Neural cell (in vitro differentiated cells): ENCODE measurements at regions not wholly inside any gene's neighbourhood (a gene's known extent, or its start where the extent isn't known, plus 50 kb on each side); places are given as distances from the start of the nearest gene placed in this dataset.

ENCODE experiments used
- H2AFZ ChIP-seq: fragments of 200-600, 300-800 bp; sonication (generic), shearing (Covaris generic); 2 replicates; pipeline ENCODE4 v1.6.0; 2014; ENCODE audit warnings: low read depth, mild to moderate bottlenecking, antibody characterized with exemption, low read length, moderate library complexity
- H3F3A ChIP-seq: fragments of 200-600 bp; shearing (Covaris generic); 2 replicates; pipeline ENCODE4 v1.6.1; 2016; ENCODE audit warnings: mild to moderate bottlenecking, moderate library complexity, mixed read lengths, antibody characterized with exemption, low read length; ENCODE audit not compliant: insufficient read depth, poor library complexity, severe bottlenecking
- H3K27ac ChIP-seq: fragments of 200-600, 300-800 bp; sonication (generic), shearing (Covaris generic); 2 replicates; pipeline ENCODE4 v1.5.1; 2014; ENCODE audit warnings: mild to moderate bottlenecking, low read length, moderate library complexity
- H3K27me3 ChIP-seq: fragments of 300-800, 200-600 bp; sonication (generic), shearing (Covaris generic); 2 replicates; pipeline ENCODE4 v1.6.0; 2014; ENCODE audit warnings: mild to moderate bottlenecking, low read depth, low read length, moderate library complexity; ENCODE audit not compliant: insufficient read depth
- H3K36me3 ChIP-seq: fragments of 300-800, 200-600 bp; sonication (generic), shearing (Covaris generic); 2 replicates; pipeline ENCODE4 v1.5.1; 2014; ENCODE audit warnings: mild to moderate bottlenecking, antibody characterized with exemption, low read length, moderate library complexity; ENCODE audit not compliant: insufficient read depth
- H3K4me2 ChIP-seq: fragments of 300-800, 200-600 bp; sonication (generic), shearing (Covaris generic); 2 replicates; pipeline ENCODE4 v1.6.0; 2014; ENCODE audit warnings: mild to moderate bottlenecking, low read length
- H3K4me3 ChIP-seq: fragments of 300-800, 200-600 bp; sonication (generic), shearing (Covaris generic); 2 replicates; pipeline ENCODE4 v1.5.1; 2014; ENCODE audit warnings: mild to moderate bottlenecking, low read length, moderate library complexity
- H3K79me2 ChIP-seq: fragments of 200-600 bp; shearing (Covaris generic); replicated peaks from 2 replicates; pipeline ENCODE4 v1.6.0; 2014; ENCODE audit warnings: mild to moderate bottlenecking, low read length, moderate library complexity; ENCODE audit not compliant: insufficient read depth
- H3K9ac ChIP-seq: fragments of 300-800, 200-600 bp; sonication (generic), shearing (Covaris generic); 2 replicates; pipeline ENCODE4 v1.6.1; 2016; ENCODE audit warnings: mild to moderate bottlenecking, low read length, mixed read lengths
- H3K9me2 ChIP-seq: fragments of 200-600 bp; shearing (Covaris generic); 2 replicates; pipeline ENCODE4 v1.6.1; 2016; ENCODE audit warnings: mild to moderate bottlenecking, low read length, mixed read lengths; ENCODE audit not compliant: insufficient read depth
- H3K9me3 ChIP-seq: fragments of 200-600, 300-800 bp; sonication (generic), shearing (Covaris generic); 2 replicates; pipeline ENCODE4 v1.6.1; 2016; ENCODE audit warnings: mild to moderate bottlenecking, mixed run types, low read length, moderate library complexity, mixed read lengths
- H4K20me1 ChIP-seq: fragments of 200-600 bp; shearing (Covaris generic); 2 replicates; pipeline ENCODE4 v1.6.1; 2016; ENCODE audit warnings: mild to moderate bottlenecking, mixed run types; ENCODE audit not compliant: insufficient read depth
- CTCF ChIP-seq: fragments of 450-650 bp; IDR thresholded peaks from 2 replicates; pipeline ENCODE4 v1.5.1; 2014; ENCODE audit warnings: antibody characterized with exemption, mild to moderate bottlenecking, moderate library complexity; ENCODE audit not compliant: poor library complexity, severe bottlenecking
- EP300 ChIP-seq: fragments of 450-650 bp; conservative IDR thresholded peaks from 2 replicates; pipeline ENCODE4 v1.6.1; 2014; ENCODE audit warnings: antibody characterized with exemption, mild to moderate bottlenecking, moderate library complexity; ENCODE audit not compliant: poor library complexity, severe bottlenecking
- EZH2 ChIP-seq: fragments of 200-600, 300-800 bp; shearing (Covaris generic), sonication (generic); IDR thresholded peaks from 2 replicates; pipeline ENCODE4 v1.6.1; 2014; ENCODE audit warnings: antibody characterized with exemption, low read length, borderline replicate concordance, mild to moderate bottlenecking; ENCODE audit not compliant: insufficient read depth, poor library complexity, severe bottlenecking
- POLR2AphosphoS5 ChIP-seq: IDR thresholded peaks from 2 replicates; pipeline ENCODE4 v1.6.1; 2012
- SMC3 ChIP-seq: fragments of 450-650 bp; conservative IDR thresholded peaks from 2 replicates; pipeline ENCODE4 v1.6.1; 2014; ENCODE audit warnings: antibody characterized with exemption, mild to moderate bottlenecking, moderate library complexity; ENCODE audit not compliant: poor library complexity
- TAF1 ChIP-seq: IDR thresholded peaks from 2 replicates; pipeline ENCODE4 v1.6.1; 2012; ENCODE audit warnings: low read depth
- TF ChIP-seq, protein P1 (sequence below): IDR thresholded peaks from 2 replicates; pipeline ENCODE4 v1.6.1; 2012; ENCODE audit warnings: borderline replicate concordance

DNA sequence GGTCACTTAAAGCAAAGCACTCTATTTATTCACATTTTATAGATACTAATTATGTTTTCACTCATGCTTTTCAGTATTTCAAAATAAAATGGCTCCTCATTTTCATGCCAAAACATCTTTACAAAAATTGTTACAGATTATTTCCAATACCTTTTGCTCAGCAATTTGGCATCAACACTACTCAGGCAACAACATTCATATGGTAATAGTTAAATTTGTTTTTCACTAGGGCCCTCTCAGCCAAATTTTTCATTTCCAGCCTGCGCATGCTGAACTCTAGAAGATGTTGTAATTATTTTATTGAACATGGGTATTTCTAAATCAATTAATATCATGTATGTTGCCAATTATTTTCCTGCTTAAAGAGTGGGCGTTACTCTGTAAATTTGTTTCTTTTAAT is 225.6 kb downstream of the ANTXR2 start:
- Histone ChIP-seq H3F3A (no peaks in the 10 kb centered on the region), H3K9me2 (no peaks in the 10 kb centered on the region), H3K36me3 (no peaks in the 10 kb centered on the region), H3K27ac (no peak overlapping the region), H3K9me3 (peaks cover 4% of the 10 kb centered on the region), H2AFZ (no peak overlapping the region), H3K27me3 (no peaks in the 10 kb centered on the region), H4K20me1 (no peaks in the 10 kb centered on the region), H3K4me2 (no peak overlapping the region), H3K79me2 (no peaks in the 10 kb centered on the region), H3K4me3 (no peak overlapping the region), H3K9ac (no peak overlapping the region)
- TF ChIP-seq POLR2AphosphoS5 (no peak), TAF1 (no peak), SMC3 (no peak), EP300 (no peak), CTCF (no peak)
- TF ChIP-seq, protein P1, sequence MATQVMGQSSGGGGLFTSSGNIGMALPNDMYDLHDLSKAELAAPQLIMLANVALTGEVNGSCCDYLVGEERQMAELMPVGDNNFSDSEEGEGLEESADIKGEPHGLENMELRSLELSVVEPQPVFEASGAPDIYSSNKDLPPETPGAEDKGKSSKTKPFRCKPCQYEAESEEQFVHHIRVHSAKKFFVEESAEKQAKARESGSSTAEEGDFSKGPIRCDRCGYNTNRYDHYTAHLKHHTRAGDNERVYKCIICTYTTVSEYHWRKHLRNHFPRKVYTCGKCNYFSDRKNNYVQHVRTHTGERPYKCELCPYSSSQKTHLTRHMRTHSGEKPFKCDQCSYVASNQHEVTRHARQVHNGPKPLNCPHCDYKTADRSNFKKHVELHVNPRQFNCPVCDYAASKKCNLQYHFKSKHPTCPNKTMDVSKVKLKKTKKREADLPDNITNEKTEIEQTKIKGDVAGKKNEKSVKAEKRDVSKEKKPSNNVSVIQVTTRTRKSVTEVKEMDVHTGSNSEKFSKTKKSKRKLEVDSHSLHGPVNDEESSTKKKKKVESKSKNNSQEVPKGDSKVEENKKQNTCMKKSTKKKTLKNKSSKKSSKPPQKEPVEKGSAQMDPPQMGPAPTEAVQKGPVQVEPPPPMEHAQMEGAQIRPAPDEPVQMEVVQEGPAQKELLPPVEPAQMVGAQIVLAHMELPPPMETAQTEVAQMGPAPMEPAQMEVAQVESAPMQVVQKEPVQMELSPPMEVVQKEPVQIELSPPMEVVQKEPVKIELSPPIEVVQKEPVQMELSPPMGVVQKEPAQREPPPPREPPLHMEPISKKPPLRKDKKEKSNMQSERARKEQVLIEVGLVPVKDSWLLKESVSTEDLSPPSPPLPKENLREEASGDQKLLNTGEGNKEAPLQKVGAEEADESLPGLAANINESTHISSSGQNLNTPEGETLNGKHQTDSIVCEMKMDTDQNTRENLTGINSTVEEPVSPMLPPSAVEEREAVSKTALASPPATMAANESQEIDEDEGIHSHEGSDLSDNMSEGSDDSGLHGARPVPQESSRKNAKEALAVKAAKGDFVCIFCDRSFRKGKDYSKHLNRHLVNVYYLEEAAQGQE = no peak

- TF ChIP-seq EZH2 = no peak
- TF ChIP-seq, protein P1 = no peak
- no peaks in the 10 kb centered on the region for H3K79me2 ChIP-seq
- H4K20me1 ChIP-seq = no peaks in the 10 kb centered on the region
- peaks cover 4% of the 10 kb centered on the region for H3K9me3 ChIP-seq
- H2AFZ ChIP-seq = no peak overlapping the region
- no peaks in the 10 kb centered on the region for H3K36me3 ChIP-seq
- no peak overlapping the region for H3K4me2 ChIP-seq
- H3K9me2 ChIP-seq = no peaks in the 10 kb centered on the region
- no peaks in the 10 kb centered on the region for H3F3A ChIP-seq
- no peak overlapping the region for H3K27ac ChIP-seq
- no peaks in the 10 kb centered on the region for H3K27me3 ChIP-seq
- H3K9ac ChIP-seq = no peak overlapping the region
- no peak overlapping the region for H3K4me3 ChIP-seq
Measured at GRCh38 chr4:79842162-79842561, 230.9 kb downstream of the ANTXR2 start.
